ENCODE measurements at regions not wholly inside any gene's neighbourhood (a gene's known extent, or its start where the extent isn't known, plus 50 kb on each side); places are given as distances from the start of the nearest gene placed in this dataset.

GRCh38 chr6:137764464-137764863 lies 102.6 kb upstream of the TNFAIP3 start:
- TF ChIP-seq ZFP36 (IDR thresholded peaks at IDR 0.05; ENCODE audit: borderline replicate concordance, partially characterized antibody) (no peak), GATA3 (IDR thresholded peaks at IDR 0.05; ENCODE audit: borderline replicate concordance) (no peak), ZSCAN20 (CRISPR knock-in tag; IDR thresholded peaks at IDR 0.05) (no peak), ATOH8 (CRISPR knock-in tag; IDR thresholded peaks at IDR 0.05; ENCODE audit: low read depth) (no peak), FOXS1 (CRISPR knock-in tag; IDR thresholded peaks at IDR 0.05) (no peak), CEBPB (IDR thresholded peaks at IDR 0.05) (no peak), ZNF302 (CRISPR knock-in tag; IDR thresholded peaks at IDR 0.05) (no peak), FOSB (CRISPR knock-in tag; IDR thresholded peaks at IDR 0.05) (no peak)
- TF ChIP-seq, protein P1, sequence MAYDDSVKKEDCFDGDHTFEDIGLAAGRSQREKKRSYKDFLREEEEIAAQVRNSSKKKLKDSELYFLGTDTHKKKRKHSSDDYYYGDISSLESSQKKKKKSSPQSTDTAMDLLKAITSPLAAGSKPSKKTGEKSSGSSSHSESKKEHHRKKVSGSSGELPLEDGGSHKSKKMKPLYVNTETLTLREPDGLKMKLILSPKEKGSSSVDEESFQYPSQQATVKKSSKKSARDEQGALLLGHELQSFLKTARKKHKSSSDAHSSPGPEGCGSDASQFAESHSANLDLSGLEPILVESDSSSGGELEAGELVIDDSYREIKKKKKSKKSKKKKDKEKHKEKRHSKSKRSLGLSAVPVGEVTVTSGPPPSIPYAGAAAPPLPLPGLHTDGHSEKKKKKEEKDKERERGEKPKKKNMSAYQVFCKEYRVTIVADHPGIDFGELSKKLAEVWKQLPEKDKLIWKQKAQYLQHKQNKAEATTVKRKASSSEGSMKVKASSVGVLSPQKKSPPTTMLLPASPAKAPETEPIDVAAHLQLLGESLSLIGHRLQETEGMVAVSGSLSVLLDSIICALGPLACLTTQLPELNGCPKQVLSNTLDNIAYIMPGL (CRISPR knock-in tag; IDR thresholded peaks at IDR 0.05; ENCODE audit: borderline replicate concordance), result no peak
- Histone ChIP-seq H3K9me3 (no peaks in the 10 kb centered on the region), H3K4me1 (no peaks in the 10 kb centered on the region), H3K4me2 (no peak overlapping the region), H3K27ac (no peak overlapping the region), H3K4me3 (no peak overlapping the region)
- POLR2A ChIA-PET, result no interaction called here
- FAIRE-seq, result no peak
- no peak for DNase-seq (ENCODE audit: low read depth in 1 of 2, low spot score in 1 of 2)
- no peak for ATAC-seq
- CTCF ChIA-PET, result interaction anchor here (1.2 kb wide), 1 partner anchor 56 kb away, joined by 3 read pairs; no protein-coding TSS in a partner anchor

- Histone ChIP-seq H3K4me1 (no peaks in the 10 kb centered on the region), H3K27ac (no peak overlapping the region), H3K4me3 (no peak overlapping the region), H3K4me2 (no peak overlapping the region), H3K9me3 (no peaks in the 10 kb centered on the region)
- 71% methylated on average over 2 of the region's 2 CpGs for WGBS (ENCODE audit: missing lambda C conversion rate)
- ATAC-seq (no peak), FAIRE-seq (no peak), DNase-seq (ENCODE audit: low read depth in 1 of 2, low spot score in 1 of 2) (no peak)
- CTCF ChIA-PET, result interaction anchor here (1.2 kb wide), 1 partner anchor 57 kb away, joined by 3 read pairs; no protein-coding TSS in a partner anchor
- POLR2A ChIA-PET, result no interaction called here
- TF ChIP-seq ZC3H11A (IDR thresholded peaks at IDR 0.05) (no peak), RAD21 (conservative IDR thresholded peaks at IDR 0.05 in 1 of 2, IDR thresholded peaks at IDR 0.05 in 1 of 2) (no peak), CBX2 (IDR thresholded peaks at IDR 0.05; ENCODE audit: borderline replicate concordance, low read depth) (no peak), NFE2L2 (conservative IDR thresholded peaks at IDR 0.05; ENCODE audit: low read length) (no peak), FOXS1 (CRISPR knock-in tag; IDR thresholded peaks at IDR 0.05) (no peak), EHMT2 (IDR thresholded peaks at IDR 0.05; ENCODE audit: low read depth) (no peak), SMC3 (IDR thresholded peaks at IDR 0.05) (no peak), HOXB5 (CRISPR knock-in tag; IDR thresholded peaks at IDR 0.05) (no peak), ZSCAN20 (CRISPR knock-in tag; IDR thresholded peaks at IDR 0.05) (no peak), NPAS2 (CRISPR knock-in tag; IDR thresholded peaks at IDR 0.05; ENCODE audit: borderline replicate concordance) (no peak), CEBPB (IDR thresholded peaks at IDR 0.05) (no peak), RFX5 (IDR thresholded peaks at IDR 0.05) (no peak), CBX8 (IDR thresholded peaks at IDR 0.05) (no peak), RNF2 (IDR thresholded peaks at IDR 0.05; ENCODE audit: borderline replicate concordance, low read depth) (no peak)
Observed at GRCh38 chr6:137765059-137765458, 102.0 kb upstream of the TNFAIP3 start.

- Histone ChIP-seq H3K4me1 (no peaks in the 10 kb centered on the region), H3K4me3 (no peak overlapping the region), H3K4me2 (no peak overlapping the region), H3K9me3 (no peaks in the 10 kb centered on the region), H3K27ac (no peak overlapping the region)
- ChIA-PET CTCF (interaction anchor here (0.8 kb wide), 1 partner anchor 33 kb away, joined by 3 read pairs; no protein-coding TSS in a partner anchor), POLR2A (no interaction called here)
- ATAC-seq, result no peak
- WGBS (ENCODE audit: missing lambda C conversion rate), result 79% methylated on average over 4 of the region's 5 CpGs
- no peak for DNase-seq (ENCODE audit: low read depth in 1 of 2, low spot score in 1 of 2)
- FAIRE-seq, result no peak
- TF ChIP-seq GATA3 (IDR thresholded peaks at IDR 0.05; ENCODE audit: borderline replicate concordance) (no peak), FOSB (CRISPR knock-in tag; IDR thresholded peaks at IDR 0.05) (no peak), SMC3 (IDR thresholded peaks at IDR 0.05) (no peak), KDM1A (IDR thresholded peaks at IDR 0.05; ENCODE audit: low read depth) (no peak), RFX5 (IDR thresholded peaks at IDR 0.05) (no peak), HDAC2 (IDR thresholded peaks at IDR 0.05) (no peak), PHF8 (IDR thresholded peaks at IDR 0.05; ENCODE audit: borderline replicate concordance, low read depth) (no peak), ESRRA (IDR thresholded peaks at IDR 0.05; ENCODE audit: borderline replicate concordance, low read length) (no peak), TFCP2L1 (CRISPR knock-in tag; IDR thresholded peaks at IDR 0.05) (no peak), EHF (CRISPR knock-in tag; IDR thresholded peaks at IDR 0.05) (no peak), MYC (IDR thresholded peaks at IDR 0.05; ENCODE audit: borderline replicate concordance, low read length) (no peak), NPAS2 (CRISPR knock-in tag; IDR thresholded peaks at IDR 0.05; ENCODE audit: borderline replicate concordance) (no peak), HOXB5 (CRISPR knock-in tag; IDR thresholded peaks at IDR 0.05) (no peak), RARB (CRISPR knock-in tag; IDR thresholded peaks at IDR 0.05) (no peak), TP53 (CRISPR knock-in tag; IDR thresholded peaks at IDR 0.05) (no peak), EP300 (IDR thresholded peaks at IDR 0.05) (no peak), RNF2 (IDR thresholded peaks at IDR 0.05; ENCODE audit: borderline replicate concordance, low read depth) (no peak), POLR2AphosphoS2 (conservative IDR thresholded peaks at IDR 0.05; ENCODE audit: low read length) (no peak)
Observed at GRCh38 chr6:137766596-137767370, 100.3 kb upstream of the TNFAIP3 start.

Data from A549 (cell line).